Spleen (tissue), 11 donors: ENCODE measurements at regions not wholly inside any gene's neighbourhood (a gene's known extent, or its start where the extent isn't known, plus 50 kb on each side); places are given as distances from the start of the nearest gene placed in this dataset.

ENCODE experiments used
- DNase-seq: peaks from one replicate; pipeline ENCODE4 v3.0.0-alpha.2; 2020
- H3K27ac ChIP-seq, 8 donors: fragments of 200-600 bp; sonication (generic) in 7 of 8; 1 replicate in 4 of 8; 2 replicates in 4 of 8; pipeline versions ENCODE4 v1.5.0 to v1.8.0; 2016 to 2021; ENCODE audit warnings: inconsistent platforms in 4 of 8, mild to moderate bottlenecking in 4 of 8, moderate library complexity in 1 of 8
- H3K27me3 ChIP-seq, 7 donors: fragments of 200-600 bp; sonication (generic) in 6 of 7; replicated peaks in 1 of 7; 1 replicate in 4 of 7; 2 replicates in 3 of 7; pipeline versions ENCODE4 v1.5.0 to v1.8.0; 2016 to 2021; ENCODE audit warnings: inconsistent platforms in 3 of 7, mild to moderate bottlenecking in 1 of 7
- H3K36me3 ChIP-seq, 6 donors: fragments of 200-600 bp; sonication (generic) in 5 of 6; 1 replicate in 4 of 6; 2 replicates in 2 of 6; pipeline versions ENCODE4 v1.5.0 to v1.8.0; 2016 to 2021; ENCODE audit warnings: inconsistent platforms in 2 of 6
- H3K4me1 ChIP-seq, 6 donors: fragments of 200-600 bp; sonication (generic) in 5 of 6; 1 replicate in 3 of 6; 2 replicates in 3 of 6; pipeline versions ENCODE4 v1.5.0 to v1.8.0; 2016 to 2021; ENCODE audit warnings: inconsistent platforms in 3 of 6
- H3K4me3 ChIP-seq, 8 donors: fragments of 200-600 bp; sonication (generic) in 7 of 8; 1 replicate in 4 of 8; 2 replicates in 4 of 8; pipeline versions ENCODE4 v1.5.0 to v1.8.0; 2016 to 2021; ENCODE audit warnings: inconsistent platforms in 4 of 8, mild to moderate bottlenecking in 4 of 8, moderate library complexity in 2 of 8
- H3K9me3 ChIP-seq, 8 donors: fragments of 200-600 bp; sonication (generic) in 7 of 8; 1 replicate in 4 of 8; 2 replicates in 4 of 8; pipeline versions ENCODE4 v1.5.0 to v1.8.0; 2016 to 2021; ENCODE audit warnings: inconsistent platforms in 4 of 8
- CTCF ChIP-seq, 11 experiments: fragments of 200-600 bp in 7 of 11; fragments of 450-650 bp in 4 of 11; sonication (generic) in 4 of 11; IDR thresholded peaks in 8 of 11; conservative IDR thresholded peaks in 3 of 11; 1 replicate in 7 of 11; 2 replicates in 4 of 11; pipeline versions ENCODE4 v1.4.0 to v1.8.0; 2016 to 2021; ENCODE audit warnings: antibody characterized with exemption in 11 of 11, inconsistent platforms in 4 of 11, mild to moderate bottlenecking in 1 of 11
- POLR2A ChIP-seq, 3 donors: fragments of 450-650 bp; IDR thresholded peaks; one replicate each; pipeline ENCODE4 v1.5.1; 2017; ENCODE audit warnings: antibody characterized with exemption in 3 of 3, mild to moderate bottlenecking in 1 of 3
- POLR2AphosphoS5 ChIP-seq, 3 donors: sonication (generic); formaldehyde crosslinking; IDR thresholded peaks; one replicate each; pipeline ENCODE4 v1.5.1; 2017; ENCODE audit warnings: antibody characterized with exemption in 3 of 3
- WGBS, 5 donors: extraction: QIAGEN DNeasy Blood & Tissue Kit in 3 of 5; methylation state at CpG; one replicate each; pipeline versions ENCODE4 v1.1.5 to v1.1.7; 2013 to 2018; 5-methylcytosine and 5-hydroxymethylcytosine counted together
- intact Hi-C: fragments of 100-400 bp; cut with DNase I; formaldehyde crosslinking; loops from one replicate; pipeline ENCODE4 v1.15.0; 2023; ENCODE audit warnings: low total_unique reads
- donor health status: healthy with polysubstance abuse.
- donor health status: DM: no; HTN: no; CAD: no; lungs with moderate emphysema.
- donor health status: DM: no; HTN: no; CAD: no.
- donor health status: Bipolar disorder and iron deficiency.
- donor health status: healthy.
- donor health status: DM: no; HTN: no; CAD: no.
- donor health status: DM: yes; HTN: yes; CAD: no.

GRCh38 chrX:15055146-15055930, 182.1 kb downstream of the MOSPD2 start:
- Histone ChIP-seq H3K36me3 (no peaks in the 10 kb centered on the region), H3K9me3 (peaks cover 0 to 13% (median 0%) of the 10 kb centered on the region in 8 donors), H3K4me3 (no peak overlapping the region), H3K27me3 (no peaks in the 10 kb centered on the region), H3K27ac (no peak overlapping the region), H3K4me1 (no peaks in the 10 kb centered on the region)
- intact Hi-C loops, result no loop called here
- WGBS, 5 donors, result 54 to 83% (median 62%) methylated on average over 3 of the region's 3 CpGs
- TF ChIP-seq POLR2A (IDR thresholded peaks at IDR 0.05), result no peak
- TF ChIP-seq POLR2AphosphoS5 (IDR thresholded peaks at IDR 0.05), result no peak
- no peak for TF ChIP-seq CTCF (IDR thresholded peaks at IDR 0.05 in 8 of 11, conservative IDR thresholded peaks at IDR 0.05 in 3 of 11)
- DNase-seq, result no peak

- Histone ChIP-seq H3K36me3 (no peaks in the 10 kb centered on the region), H3K4me3 (no peak overlapping the region), H3K4me1 (no peaks in the 10 kb centered on the region), H3K27me3 (no peaks in the 10 kb centered on the region), H3K9me3 (peaks cover 0 to 14% (median 0%) of the 10 kb centered on the region in 8 donors), H3K27ac (no peak overlapping the region)
- intact Hi-C loops, result no loop called here
- DNase-seq, result no peak
- 79 to 91% (median 87%) methylated on average over 5 of the region's 5 CpGs for WGBS, 5 donors
- TF ChIP-seq CTCF (IDR thresholded peaks at IDR 0.05 in 8 of 11, conservative IDR thresholded peaks at IDR 0.05 in 3 of 11), result no peak
- no peak for TF ChIP-seq POLR2AphosphoS5 (IDR thresholded peaks at IDR 0.05)
Measured at GRCh38 chrX:15050395-15050794, 177.2 kb downstream of the MOSPD2 start.

GRCh38 chrX:15043538-15043937, 170.3 kb downstream of the MOSPD2 start:
- intact Hi-C loops, result no loop called here
- Histone ChIP-seq H3K36me3 (no peaks in the 10 kb centered on the region), H3K27me3 (no peaks in the 10 kb centered on the region), H3K9me3 (no peaks in the 10 kb centered on the region), H3K4me1 (no peaks in the 10 kb centered on the region), H3K4me3 (no peak overlapping the region), H3K27ac (no peak overlapping the region)
- DNase-seq, result no peak
- no peak for TF ChIP-seq POLR2AphosphoS5 (IDR thresholded peaks at IDR 0.05)
- no peak for TF ChIP-seq POLR2A (IDR thresholded peaks at IDR 0.05)
- no peak for TF ChIP-seq CTCF (IDR thresholded peaks at IDR 0.05 in 8 of 11, conservative IDR thresholded peaks at IDR 0.05 in 3 of 11)
- WGBS, 5 donors, result 34 to 89% (median 50%) methylated on average over 2 of the region's 2 CpGs

GRCh38 chrX:15033917-15034316, 160.7 kb downstream of the MOSPD2 start:
- no peak for DNase-seq
- H3K27me3 ChIP-seq, result no peaks in the 10 kb centered on the region
- no peak overlapping the region for H3K4me3 ChIP-seq
- no peaks in the 10 kb centered on the region for H3K4me1 ChIP-seq
- no peaks in the 10 kb centered on the region for H3K36me3 ChIP-seq
- intact Hi-C loops, result no loop called here
- H3K27ac ChIP-seq, result no peak overlapping the region
- no peaks in the 10 kb centered on the region for H3K9me3 ChIP-seq
- no peak for TF ChIP-seq POLR2AphosphoS5 (IDR thresholded peaks at IDR 0.05)
- no peak for TF ChIP-seq POLR2A (IDR thresholded peaks at IDR 0.05)
